Activated CD4-positive, alpha-beta T cell treated with anti-CD3 and anti-CD28 coated beads for 36 hours (primary cell): ENCODE measurements at regions not wholly inside any gene's neighbourhood (a gene's known extent, or its start where the extent isn't known, plus 50 kb on each side); places are given as distances from the start of the nearest gene placed in this dataset.
A peak's percentile ranks its signal among the peaks of the same experiment; 100 is the strongest.

Source experiments
- ATAC-seq: fragments of 200-7000 bp; cut with Tn5 transposase; one replicate; pipeline ENCODE4 v1.10.0; 2021; ENCODE audit warnings: mild to moderate bottlenecking, moderate library complexity
- CTCF ChIA-PET: fragments of 350-600 bp; sonication (Branson Sonifier 250); formaldehyde crosslinking; loops from one replicate; lab custom pipeline; 2021; ENCODE audit warnings: antibody characterized with exemption; lab: Charles Lee
- POLR2A ChIA-PET: fragments of 350-600 bp; sonication (Branson Sonifier 250); formaldehyde crosslinking; loops from one replicate; lab custom pipeline; 2021; ENCODE audit warnings: antibody characterized with exemption, inconsistent platforms; lab: Charles Lee
- DNase-seq: peaks from one replicate; pipeline ENCODE4 v3.0.0-alpha.2; 2020
- H3K27ac Mint-ChIP-seq: one replicate; pipeline ENCODE4 v1.8.0; 2021; ENCODE audit warnings: mixed read lengths
- H3K27me3 Mint-ChIP-seq: one replicate; pipeline ENCODE4 v1.8.0; 2021; ENCODE audit warnings: mixed read lengths
- H3K36me3 Mint-ChIP-seq: one replicate; pipeline ENCODE4 v1.8.0; 2021; ENCODE audit warnings: low read depth, mixed read lengths
- H3K4me1 Mint-ChIP-seq: one replicate; pipeline ENCODE4 v1.8.0; 2021; ENCODE audit warnings: mixed read lengths
- H3K4me3 Mint-ChIP-seq: one replicate; pipeline ENCODE4 v1.8.0; 2021; ENCODE audit warnings: mild to moderate bottlenecking, moderate library complexity, mixed read lengths
- H3K9me3 Mint-ChIP-seq: one replicate; pipeline ENCODE4 v1.8.0; 2021; ENCODE audit warnings: low read depth, mixed read lengths
- intact Hi-C, 2 experiments: fragments of 100-400 bp; cut with DNase I in 1 of 2; cut with micrococcal nuclease in 1 of 2; formaldehyde crosslinking; loops; one replicate each; pipeline versions ENCODE4 v1.14.2 to v1.15.1; 2022 to 2024; cut with DNase I, micrococcal nuclease

- Mint-ChIP-seq H3K27ac (no peak overlapping the region), H3K27me3 (no peaks in the 10 kb centered on the region), H3K9me3 (no peaks in the 10 kb centered on the region), H3K36me3 (no peaks in the 10 kb centered on the region), H3K4me3 (no peak overlapping the region), H3K4me1 (peaks cover 36% of the 10 kb centered on the region)
- CTCF ChIA-PET = interaction anchor here (1.2 kb wide), 2 partner anchors 12 to 61 kb away, joined by 3 to 4 read pairs; no protein-coding TSS in a partner anchor
- intact Hi-C loops = no loop called here
- DNase-seq (no peak), ATAC-seq (no peak)
- POLR2A ChIA-PET = interaction anchor here (0.7 kb wide), 1 partner anchor 12 kb away, joined by 4 read pairs; no protein-coding TSS in a partner anchor
Measured at GRCh38 chr2:204046145-204046544, 109.6 kb downstream of the ICOS start.

- ChIA-PET CTCF (interaction anchor here (0.6 to 2.8 kb wide), 2 partner anchors 11 to 127 kb away, joined by 3 to 14 read pairs; no protein-coding TSS in a partner anchor), POLR2A (no interaction called here)
- no peaks in the 10 kb centered on the region for H3K27me3 Mint-ChIP-seq
- H3K9me3 Mint-ChIP-seq = no peaks in the 10 kb centered on the region
- no peak for DNase-seq
- peak; percentile 76 for ATAC-seq
- intact Hi-C loops = no loop called here
- no peak overlapping the region for H3K27ac Mint-ChIP-seq
- H3K4me3 Mint-ChIP-seq = no peak overlapping the region
- H3K36me3 Mint-ChIP-seq = no peaks in the 10 kb centered on the region
- peaks cover 32% of the 10 kb centered on the region for H3K4me1 Mint-ChIP-seq
Measured at GRCh38 chr2:204049635-204050034, 113.1 kb downstream of the ICOS start.

- ATAC-seq = no peak
- intact Hi-C loops = no loop called here
- peaks cover 22% of the 10 kb centered on the region for H3K4me1 Mint-ChIP-seq
- DNase-seq = no peak
- ChIA-PET POLR2A (no interaction called here), CTCF (interaction anchor here (0.7 to 2.8 kb wide), 16 partner anchors 12 to 235 kb away, joined by 3 to 14 read pairs (median 4); no protein-coding TSS in a partner anchor)
- no peaks in the 10 kb centered on the region for H3K36me3 Mint-ChIP-seq
- H3K27me3 Mint-ChIP-seq = no peaks in the 10 kb centered on the region
- H3K4me3 Mint-ChIP-seq = no peak overlapping the region
- no peak overlapping the region for H3K27ac Mint-ChIP-seq
- H3K9me3 Mint-ChIP-seq = no peaks in the 10 kb centered on the region
Measured at GRCh38 chr2:204050681-204051080, 114.1 kb downstream of the ICOS start.

GRCh38 chr2:204051476-204051875 is 114.9 kb downstream of the ICOS start:
- Mint-ChIP-seq H3K27ac (no peak overlapping the region), H3K36me3 (no peaks in the 10 kb centered on the region), H3K9me3 (no peaks in the 10 kb centered on the region), H3K27me3 (no peaks in the 10 kb centered on the region), H3K4me1 (peaks cover 15% of the 10 kb centered on the region), H3K4me3 (no peak overlapping the region)
- ChIA-PET POLR2A (no interaction called here), CTCF (interaction anchor here (0.7 to 2.8 kb wide), 14 partner anchors 11 to 143 kb away, joined by 3 to 14 read pairs (median 4); no protein-coding TSS in a partner anchor)
- intact Hi-C loops = no loop called here
- ATAC-seq = no peak
- no peak for DNase-seq

- no peak overlapping the region for H3K27ac Mint-ChIP-seq
- POLR2A ChIA-PET = no interaction called here
- intact Hi-C loops = no loop called here
- no peaks in the 10 kb centered on the region for H3K27me3 Mint-ChIP-seq
- H3K36me3 Mint-ChIP-seq = no peaks in the 10 kb centered on the region
- peaks cover 15% of the 10 kb centered on the region for H3K4me1 Mint-ChIP-seq
- no peak overlapping the region for H3K4me3 Mint-ChIP-seq
- ATAC-seq = no peak
- CTCF ChIA-PET = interaction anchor here (1.7 to 2.8 kb wide), 5 partner anchors 14 to 126 kb away, joined by 4 to 14 read pairs (median 12); no protein-coding TSS in a partner anchor
- DNase-seq = no peak
- no peaks in the 10 kb centered on the region for H3K9me3 Mint-ChIP-seq
Measured at GRCh38 chr2:204051984-204052556, 115.5 kb downstream of the ICOS start.

- ATAC-seq (no peak), DNase-seq (no peak)
- Mint-ChIP-seq H3K27ac (no peak overlapping the region), H3K9me3 (no peaks in the 10 kb centered on the region), H3K4me3 (no peak overlapping the region), H3K27me3 (no peaks in the 10 kb centered on the region), H3K4me1 (peaks cover 5% of the 10 kb centered on the region), H3K36me3 (no peaks in the 10 kb centered on the region)
- CTCF ChIA-PET = no interaction called here
- intact Hi-C loops = no loop called here
- POLR2A ChIA-PET = interaction anchor here (0.7 kb wide), 1 partner anchor 224 kb away, joined by 3 read pairs; no protein-coding TSS in a partner anchor
Measured at GRCh38 chr2:204059016-204059415, 122.5 kb downstream of the ICOS start.

- DNase-seq (no peak), ATAC-seq (peak; percentile 26)
- intact Hi-C loops = no loop called here
- Mint-ChIP-seq H3K4me1 (peaks cover 5% of the 10 kb centered on the region), H3K27ac (no peak overlapping the region), H3K9me3 (no peaks in the 10 kb centered on the region), H3K4me3 (no peak overlapping the region), H3K27me3 (no peaks in the 10 kb centered on the region), H3K36me3 (no peaks in the 10 kb centered on the region)
- CTCF ChIA-PET = interaction anchor here (0.7 to 1.6 kb wide), 3 partner anchors 12 to 906 kb away, joined by 3 read pairs; no protein-coding TSS in a partner anchor
- POLR2A ChIA-PET = no interaction called here
Measured at GRCh38 chr2:204060841-204061240, 124.3 kb downstream of the ICOS start.

GRCh38 chr2:204061241-204061640 is 124.7 kb downstream of the ICOS start:
- ATAC-seq = peak; percentile 68
- intact Hi-C loops = no loop called here
- H3K27me3 Mint-ChIP-seq = no peaks in the 10 kb centered on the region
- peaks cover 5% of the 10 kb centered on the region for H3K4me1 Mint-ChIP-seq
- H3K4me3 Mint-ChIP-seq = no peak overlapping the region
- no peak overlapping the region for H3K27ac Mint-ChIP-seq
- DNase-seq = no peak
- no peaks in the 10 kb centered on the region for H3K9me3 Mint-ChIP-seq
- H3K36me3 Mint-ChIP-seq = no peaks in the 10 kb centered on the region
- ChIA-PET POLR2A (no interaction called here), CTCF (interaction anchor here (0.7 to 1.6 kb wide), 4 partner anchors 12 to 906 kb away, joined by 3 read pairs; no protein-coding TSS in a partner anchor)

- Mint-ChIP-seq H3K27me3 (no peaks in the 10 kb centered on the region), H3K9me3 (no peaks in the 10 kb centered on the region), H3K27ac (no peak overlapping the region), H3K4me1 (peaks cover 5% of the 10 kb centered on the region), H3K36me3 (no peaks in the 10 kb centered on the region), H3K4me3 (no peak overlapping the region)
- DNase-seq = no peak
- no peak for ATAC-seq
- POLR2A ChIA-PET = no interaction called here
- intact Hi-C loops = no loop called here
- CTCF ChIA-PET = interaction anchor here (0.6 to 0.7 kb wide), 2 partner anchors 9 to 249 kb away, joined by 3 to 4 read pairs; no protein-coding TSS in a partner anchor
Measured at GRCh38 chr2:204064119-204064518, 127.6 kb downstream of the ICOS start.

- DNase-seq (no peak), ATAC-seq (no peak)
- intact Hi-C loops = no loop called here
- ChIA-PET POLR2A (no interaction called here), CTCF (interaction anchor here (0.8 kb wide), 1 partner anchor 112 kb away, joined by 3 read pairs; no protein-coding TSS in a partner anchor)
- peaks cover 3% of the 10 kb centered on the region for H3K27me3 Mint-ChIP-seq
- no peaks in the 10 kb centered on the region for H3K9me3 Mint-ChIP-seq
- H3K4me1 Mint-ChIP-seq = peaks cover 7% of the 10 kb centered on the region
- H3K4me3 Mint-ChIP-seq = no peak overlapping the region
- no peak overlapping the region for H3K27ac Mint-ChIP-seq
- no peaks in the 10 kb centered on the region for H3K36me3 Mint-ChIP-seq
Measured at GRCh38 chr2:204065566-204065965, 129.0 kb downstream of the ICOS start.

GRCh38 chr2:204066051-204066450 is 129.5 kb downstream of the ICOS start:
- peaks cover 5% of the 10 kb centered on the region for H3K4me1 Mint-ChIP-seq
- POLR2A ChIA-PET = no interaction called here
- no peak for ATAC-seq
- DNase-seq = no peak
- H3K4me3 Mint-ChIP-seq = no peak overlapping the region
- H3K36me3 Mint-ChIP-seq = no peaks in the 10 kb centered on the region
- no peaks in the 10 kb centered on the region for H3K9me3 Mint-ChIP-seq
- CTCF ChIA-PET = interaction anchor here (0.7 kb wide), 1 partner anchor 112 kb away, joined by 7 read pairs; no protein-coding TSS in a partner anchor
- intact Hi-C loops = no loop called here
- no peak overlapping the region for H3K27ac Mint-ChIP-seq
- H3K27me3 Mint-ChIP-seq = peaks cover 3% of the 10 kb centered on the region

GRCh38 chr2:204069804-204070203 is 133.2 kb downstream of the ICOS start:
- DNase-seq (no peak), ATAC-seq (no peak)
- no peak overlapping the region for H3K27ac Mint-ChIP-seq
- no peak overlapping the region for H3K4me3 Mint-ChIP-seq
- peaks cover 5% of the 10 kb centered on the region for H3K27me3 Mint-ChIP-seq
- intact Hi-C loops = loop anchor here in 1 of 2 experiments (5.0 kb wide), 1 partner anchor 257 kb away; no protein-coding TSS in a partner anchor
- ChIA-PET CTCF (interaction anchor here (0.8 to 8.4 kb wide), 6 partner anchors 8 to 108 kb away, joined by 3 to 137 read pairs (median 4); no protein-coding TSS in a partner anchor), POLR2A (no interaction called here)
- H3K9me3 Mint-ChIP-seq = no peaks in the 10 kb centered on the region
- no peaks in the 10 kb centered on the region for H3K36me3 Mint-ChIP-seq
- H3K4me1 Mint-ChIP-seq = peaks cover 7% of the 10 kb centered on the region
